Right lobe of liver (tissue), 6 donors: ENCODE measurements at regions not wholly inside any gene's neighbourhood (a gene's known extent, or its start where the extent isn't known, plus 50 kb on each side); places are given as distances from the start of the nearest gene placed in this dataset.

Experiments
- ATAC-seq, 4 donors: fragments of 200-7000 bp; cut with Tn5 transposase; one replicate each; pipeline ENCODE4 v1.9.1; 2020; ENCODE audit warnings: mild to moderate bottlenecking in 4 of 4, moderate library complexity in 4 of 4
- DNase-seq, 3 donors: peaks; one replicate each; pipeline ENCODE4 v3.0.0-alpha.2; 2020
- H3K27ac ChIP-seq, 3 donors: fragments of 200-600 bp; one replicate each; pipeline ENCODE4 v1.8.0; 2022
- H3K27me3 ChIP-seq, 2 donors: fragments of 200-600 bp; one replicate each; pipeline ENCODE4 v1.8.0; 2022
- H3K36me3 ChIP-seq, 4 donors: fragments of 200-600 bp; sonication (generic) in 1 of 4; one replicate each; pipeline versions ENCODE4 v1.5.1 to v1.8.0; 2017 to 2022; ENCODE audit warnings: control low read depth in 1 of 4
- H3K4me1 ChIP-seq, 4 donors: fragments of 200-600 bp; sonication (generic) in 1 of 4; one replicate each; pipeline versions ENCODE4 v1.5.1 to v1.8.0; 2017 to 2022; ENCODE audit warnings: control low read depth in 1 of 4
- H3K4me3 ChIP-seq, 3 donors: fragments of 200-600 bp; one replicate each; pipeline ENCODE4 v1.8.0; 2022
- H3K9me3 ChIP-seq, 4 donors: fragments of 200-600 bp; sonication (generic) in 1 of 4; one replicate each; pipeline versions ENCODE4 v1.5.1 to v1.8.0; 2017 to 2022; ENCODE audit warnings: control low read depth in 1 of 4
- CTCF ChIP-seq, 4 donors: fragments of 200-600 bp in 3 of 4; fragments of 450-650 bp in 1 of 4; IDR thresholded peaks; one replicate each; pipeline versions ENCODE4 v1.5.1 to v1.8.0; 2016 to 2022; ENCODE audit warnings: antibody characterized with exemption in 4 of 4, mild to moderate bottlenecking in 2 of 4
- POLR2A ChIP-seq: fragments of 450-650 bp; IDR thresholded peaks from one replicate; pipeline ENCODE4 v1.6.1; 2017; ENCODE audit warnings: antibody characterized with exemption, mild to moderate bottlenecking
- WGBS: methylation state at CpG from one replicate; pipeline ENCODE4 v1.1.6; 2018; ENCODE audit warnings: low coverage, low lambda C conversion rate; ENCODE audit not compliant: insufficient coverage; ENCODE audit errors: missing lambda C conversion rate; 5-methylcytosine and 5-hydroxymethylcytosine counted together
- intact Hi-C, 2 donors: fragments of 100-400 bp; cut with DNase I; formaldehyde crosslinking; loops; one replicate each; pipeline versions ENCODE4 v1.11.2 to v1.14.1; 2022
- donor health status: DM: no; HTN: yes; CAD: no.
- donor health status: DM: no; HTN: no; CAD: no.
- donor health status: DM: no; HTN: no; CAD: no.
- donor health status: DM: no; HTN: yes; CAD: no.
- donor health status: DM: no; HTN: yes; CAD: no.

- ATAC-seq: no peak
- no peak overlapping the region for H3K4me3 ChIP-seq
- WGBS: 83% methylated on average over 3 of the region's 11 CpGs
- TF ChIP-seq POLR2A (no peak), CTCF (IDR thresholded peaks at IDR 0.05) (no peak)
- intact Hi-C loops: loop anchor here (5.0 kb wide), 1 partner anchor 276 kb away; no protein-coding TSS in a partner anchor
- no peak for DNase-seq
- H3K4me1 ChIP-seq: peaks cover 0 to 18% (median 0%) of the 10 kb centered on the region in 4 donors
- no peaks in the 10 kb centered on the region for H3K27me3 ChIP-seq
- H3K36me3 ChIP-seq: peaks cover 0 to 5% (median 0%) of the 10 kb centered on the region in 4 donors
- no peak overlapping the region for H3K27ac ChIP-seq
- H3K9me3 ChIP-seq: no peaks in the 10 kb centered on the region
Observed at GRCh38 chr14:100381395-100382105, 58.4 kb downstream of the SLC25A47 start.

- WGBS: no CpG with 5 or more reads among the region's 7 CpGs
- ATAC-seq (no peak), DNase-seq (no peak)
- Histone ChIP-seq H3K27me3 (no peaks in the 10 kb centered on the region), H3K27ac (no peak overlapping the region), H3K4me3 (no peak overlapping the region), H3K36me3 (peaks cover 0 to 5% (median 0%) of the 10 kb centered on the region in 4 donors), H3K9me3 (no peaks in the 10 kb centered on the region), H3K4me1 (peaks cover 0 to 14% (median 0%) of the 10 kb centered on the region in 4 donors)
- TF ChIP-seq POLR2A: no peak
- TF ChIP-seq CTCF (IDR thresholded peaks at IDR 0.05): no peak
- intact Hi-C loops: loop anchor here (5.0 kb wide), 1 partner anchor 275 kb away; no protein-coding TSS in a partner anchor
Observed at GRCh38 chr14:100382106-100382455, 58.9 kb downstream of the SLC25A47 start.

DNA sequence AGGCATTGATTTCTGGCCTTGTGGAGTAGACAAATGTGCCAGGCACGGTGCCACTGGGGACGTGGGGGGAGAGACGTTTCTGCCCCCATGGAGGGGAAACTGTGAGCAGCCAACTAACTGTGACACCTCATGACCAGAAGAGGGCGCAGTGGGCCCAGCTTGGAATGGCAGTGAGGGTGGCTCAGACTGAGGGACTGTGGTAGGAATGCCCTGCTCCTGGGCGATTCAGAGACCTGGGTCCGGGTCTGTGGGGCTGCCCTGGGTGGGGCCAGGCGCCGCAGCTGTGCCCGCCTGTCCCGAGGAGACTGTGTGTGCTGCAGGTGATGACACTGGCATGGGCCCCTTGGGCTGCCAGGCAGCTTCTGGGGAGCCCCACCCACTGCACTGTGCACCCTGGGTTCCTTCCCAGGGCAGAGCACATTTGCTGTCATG, 60.6 kb downstream of the SLC25A47 start:
- no peaks in the 10 kb centered on the region for H3K27me3 ChIP-seq
- 0% methylated on average over 5 of the region's 10 CpGs for WGBS
- no peaks in the 10 kb centered on the region for H3K9me3 ChIP-seq
- peak; percentile 65 to 73 (median 69) for DNase-seq
- peaks cover 0 to 5% (median 0%) of the 10 kb centered on the region in 4 donors for H3K36me3 ChIP-seq
- no peak overlapping the region for H3K27ac ChIP-seq
- no peak overlapping the region for H3K4me3 ChIP-seq
- TF ChIP-seq POLR2A (no peak), CTCF (IDR thresholded peaks at IDR 0.05) (peak; percentile 77 to 90 (median 84))
- intact Hi-C loops: loop anchor here (5.0 kb wide), 1 partner anchor 274 kb away; no protein-coding TSS in a partner anchor
- peaks cover 0 to 4% (median 0%) of the 10 kb centered on the region in 4 donors for H3K4me1 ChIP-seq
- ATAC-seq: peak; percentile 81 to 90 (median 85)

DNA sequence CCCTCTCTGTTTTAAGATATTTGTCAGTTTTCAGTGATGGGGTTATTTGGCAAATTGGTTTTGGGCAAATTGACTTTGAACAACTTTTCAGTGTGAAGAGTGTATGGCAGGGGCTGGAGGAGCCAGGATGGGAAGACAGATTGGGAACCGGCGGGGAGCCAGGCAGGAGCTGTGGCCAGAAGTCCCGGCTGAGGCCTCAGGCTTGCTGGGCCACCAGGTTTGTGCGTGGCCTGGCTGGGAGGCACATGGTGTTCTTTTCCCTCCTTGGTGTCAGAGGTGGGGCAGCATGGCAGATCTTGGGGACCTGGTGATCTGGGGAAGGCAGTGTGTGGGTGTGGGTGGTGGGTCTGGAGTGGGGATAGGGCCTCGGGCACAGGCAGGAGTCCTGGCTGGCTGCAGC, 61.1 kb downstream of the SLC25A47 start:
- WGBS: 83% methylated on average over 1 of the region's 5 CpGs

More for the DNA sequence above, 61.1 kb downstream of the SLC25A47 start:
- H3K27ac ChIP-seq: no peak overlapping the region
- no peaks in the 10 kb centered on the region for H3K27me3 ChIP-seq
- no peaks in the 10 kb centered on the region for H3K9me3 ChIP-seq
- intact Hi-C loops: loop anchor here (5.0 kb wide), 1 partner anchor 273 kb away; no protein-coding TSS in a partner anchor
- TF ChIP-seq CTCF (IDR thresholded peaks at IDR 0.05) (no peak), POLR2A (no peak)
- DNase-seq: no peak
- peaks cover 0 to 7% (median 1%) of the 10 kb centered on the region in 4 donors for H3K4me1 ChIP-seq
- no peak overlapping the region for H3K4me3 ChIP-seq
- ATAC-seq: peak in 1 of 4 donors; percentile 3
- H3K36me3 ChIP-seq: peaks cover 0 to 5% (median 0%) of the 10 kb centered on the region in 4 donors
